ENCODE measurements at regions not wholly inside any gene's neighbourhood (a gene's known extent, or its start where the extent isn't known, plus 50 kb on each side); places are given as distances from the start of the nearest gene placed in this dataset.

- H3K27me3 ChIP-seq (ENCODE audit: control insufficient read depth, insufficient read depth, low read length), result no peaks in the 10 kb centered on the region
- H3K27ac ChIP-seq (ENCODE audit: low read depth, low read length), result no peak overlapping the region
- H3K4me3 ChIP-seq (ENCODE audit: low read length), result no peak overlapping the region
- no peaks in the 10 kb centered on the region for H3K4me1 ChIP-seq (ENCODE audit: control insufficient read depth, insufficient read depth, low read length)
- no peaks in the 10 kb centered on the region for H3K36me3 ChIP-seq (ENCODE audit: control insufficient read depth, insufficient read depth, low read length)
- no peak overlapping the region for H3K9ac ChIP-seq (ENCODE audit: low read length)
These were observed 333.1 kb upstream of the ZNF521 start for GRCh38 chr18:25685088-25685487.

DNA sequence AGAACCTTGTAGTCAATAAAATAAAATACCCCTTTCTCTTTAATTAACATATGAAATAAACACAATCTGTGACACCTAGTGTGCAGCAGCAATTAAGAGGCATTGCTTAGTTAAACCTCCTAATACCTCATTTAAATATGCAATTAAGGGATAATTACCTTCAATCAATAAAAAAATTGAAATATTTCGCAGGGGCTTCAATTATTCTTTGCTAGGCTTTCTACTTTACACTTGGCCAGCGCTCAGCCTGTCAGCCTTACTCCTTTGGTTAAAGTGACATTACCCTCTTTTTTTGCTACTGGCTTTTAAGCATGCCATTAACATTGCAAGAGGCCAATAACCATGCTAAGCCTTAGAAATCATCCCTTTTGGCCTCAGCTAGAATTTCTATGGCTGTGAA is 327.5 kb upstream of the ZNF521 start:
- Histone ChIP-seq H3K9ac (ENCODE audit: low read length) (no peak overlapping the region), H3K36me3 (ENCODE audit: control insufficient read depth, insufficient read depth, low read length) (no peaks in the 10 kb centered on the region), H3K4me3 (ENCODE audit: low read length) (no peak overlapping the region), H3K27ac (ENCODE audit: low read depth, low read length) (no peak overlapping the region), H3K4me1 (ENCODE audit: control insufficient read depth, insufficient read depth, low read length) (no peaks in the 10 kb centered on the region), H3K27me3 (ENCODE audit: control insufficient read depth, insufficient read depth, low read length) (no peaks in the 10 kb centered on the region)

DNA sequence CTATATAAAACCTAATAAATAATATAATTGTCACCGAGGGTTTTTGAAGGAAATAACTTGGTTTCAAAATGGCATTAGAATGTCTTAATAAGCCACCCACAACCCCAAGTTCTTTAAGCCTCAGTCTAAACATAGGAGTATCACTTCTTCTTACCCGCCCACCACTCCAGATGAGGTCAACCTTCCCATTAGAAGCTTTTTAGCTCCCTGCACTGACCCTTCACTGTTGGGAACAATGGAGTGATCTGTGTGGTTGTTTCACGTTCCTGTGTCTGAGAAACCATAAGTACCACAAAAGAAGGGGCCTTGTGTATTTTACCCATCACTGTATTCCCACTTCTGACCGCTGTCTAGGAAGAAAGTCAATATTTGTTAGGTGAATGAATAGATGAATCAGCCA is 326.3 kb upstream of the ZNF521 start:
- no peak overlapping the region for H3K27ac ChIP-seq (ENCODE audit: low read depth, low read length)
- H3K36me3 ChIP-seq (ENCODE audit: control insufficient read depth, insufficient read depth, low read length), result no peaks in the 10 kb centered on the region
- H3K9ac ChIP-seq (ENCODE audit: low read length), result no peak overlapping the region
- H3K4me3 ChIP-seq (ENCODE audit: low read length), result no peak overlapping the region
- H3K4me1 ChIP-seq (ENCODE audit: control insufficient read depth, insufficient read depth, low read length), result no peaks in the 10 kb centered on the region
- H3K27me3 ChIP-seq (ENCODE audit: control insufficient read depth, insufficient read depth, low read length), result no peaks in the 10 kb centered on the region

DNA sequence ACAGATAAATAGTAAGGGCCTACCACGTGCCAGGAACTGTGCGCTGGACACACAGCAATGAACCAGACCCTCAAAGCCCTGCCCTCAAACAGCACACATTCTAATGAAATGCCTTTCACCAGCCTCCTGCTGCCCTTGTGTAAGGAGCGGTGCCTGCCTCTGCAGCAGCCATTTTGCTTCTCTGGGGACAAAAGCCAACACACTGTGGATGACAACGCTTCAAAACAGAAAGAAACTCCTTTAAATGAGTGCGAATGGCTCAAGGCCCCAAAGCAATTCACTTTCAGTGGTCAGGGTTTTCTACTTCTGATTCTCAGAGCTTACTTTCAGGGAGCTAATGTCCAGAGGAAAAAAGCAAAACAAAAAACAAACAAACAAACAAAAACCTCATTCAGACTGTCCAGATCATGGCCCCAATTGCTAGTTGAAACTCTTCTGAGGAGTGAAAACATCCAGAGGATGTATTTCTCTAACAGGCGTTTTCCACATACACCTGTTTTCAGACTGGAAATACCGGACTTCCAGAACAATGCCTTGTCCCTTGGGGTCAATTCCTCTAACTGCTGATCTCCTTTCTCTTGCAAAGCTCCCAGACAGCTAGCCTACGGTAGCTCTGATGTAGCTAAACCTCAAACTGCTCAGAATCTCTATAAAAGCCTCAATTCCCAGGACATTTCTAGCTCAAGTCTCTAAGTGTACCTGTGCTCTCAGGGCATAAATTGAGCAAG is 323.3 kb upstream of the ZNF521 start:
- Histone ChIP-seq H3K4me1 (ENCODE audit: control insufficient read depth, insufficient read depth, low read length) (no peaks in the 10 kb centered on the region), H3K36me3 (ENCODE audit: control insufficient read depth, insufficient read depth, low read length) (no peaks in the 10 kb centered on the region), H3K27me3 (ENCODE audit: control insufficient read depth, insufficient read depth, low read length) (no peaks in the 10 kb centered on the region), H3K27ac (ENCODE audit: low read depth, low read length) (no peak overlapping the region), H3K9ac (ENCODE audit: low read length) (no peak overlapping the region), H3K4me3 (ENCODE audit: low read length) (no peak overlapping the region)

- no peaks in the 10 kb centered on the region for H3K27me3 ChIP-seq (ENCODE audit: control insufficient read depth, insufficient read depth, low read length)
- no peak overlapping the region for H3K4me3 ChIP-seq (ENCODE audit: low read length)
- no peak overlapping the region for H3K27ac ChIP-seq (ENCODE audit: low read depth, low read length)
- H3K9ac ChIP-seq (ENCODE audit: low read length), result no peak overlapping the region
- no peaks in the 10 kb centered on the region for H3K36me3 ChIP-seq (ENCODE audit: control insufficient read depth, insufficient read depth, low read length)
- no peaks in the 10 kb centered on the region for H3K4me1 ChIP-seq (ENCODE audit: control insufficient read depth, insufficient read depth, low read length)
These were observed 322.2 kb upstream of the ZNF521 start for GRCh38 chr18:25674183-25674582.

- Histone ChIP-seq H3K27ac (ENCODE audit: low read depth, low read length) (no peak overlapping the region), H3K9ac (ENCODE audit: low read length) (no peak overlapping the region), H3K4me3 (ENCODE audit: low read length) (no peak overlapping the region), H3K4me1 (ENCODE audit: control insufficient read depth, insufficient read depth, low read length) (no peaks in the 10 kb centered on the region), H3K27me3 (ENCODE audit: control insufficient read depth, insufficient read depth, low read length) (no peaks in the 10 kb centered on the region), H3K36me3 (ENCODE audit: control insufficient read depth, insufficient read depth, low read length) (no peaks in the 10 kb centered on the region)
These were observed 320.5 kb upstream of the ZNF521 start for GRCh38 chr18:25672490-25672889.

DNA sequence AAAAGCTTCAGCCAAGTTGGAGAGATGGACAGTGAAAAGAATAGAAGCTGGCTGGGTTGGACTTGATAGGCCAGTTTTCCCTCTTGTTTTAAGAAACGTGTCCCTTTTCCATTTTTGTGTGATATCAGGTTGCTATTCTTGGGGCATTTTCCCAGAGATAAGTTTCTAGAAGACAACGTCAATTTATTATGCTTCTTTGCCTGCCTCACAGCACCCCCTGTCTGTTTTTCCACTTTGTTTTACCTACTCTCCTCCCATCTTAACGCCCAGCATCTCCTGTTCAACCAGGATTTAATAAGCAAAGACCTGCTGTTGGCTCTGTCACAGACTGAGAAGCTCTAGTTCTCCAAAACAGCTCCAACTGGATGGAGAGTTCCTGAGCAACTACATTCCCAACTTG is 317.8 kb upstream of the ZNF521 start:
- Histone ChIP-seq H3K4me3 (ENCODE audit: low read length) (no peak overlapping the region), H3K9ac (ENCODE audit: low read length) (no peak overlapping the region), H3K36me3 (ENCODE audit: control insufficient read depth, insufficient read depth, low read length) (no peaks in the 10 kb centered on the region), H3K27me3 (ENCODE audit: control insufficient read depth, insufficient read depth, low read length) (no peaks in the 10 kb centered on the region), H3K4me1 (ENCODE audit: control insufficient read depth, insufficient read depth, low read length) (no peaks in the 10 kb centered on the region), H3K27ac (ENCODE audit: low read depth, low read length) (no peak overlapping the region)

- H3K4me1 ChIP-seq (ENCODE audit: control insufficient read depth, insufficient read depth, low read length), result no peaks in the 10 kb centered on the region
- H3K9ac ChIP-seq (ENCODE audit: low read length), result no peak overlapping the region
- no peak overlapping the region for H3K4me3 ChIP-seq (ENCODE audit: low read length)
- no peaks in the 10 kb centered on the region for H3K27me3 ChIP-seq (ENCODE audit: control insufficient read depth, insufficient read depth, low read length)
- no peaks in the 10 kb centered on the region for H3K36me3 ChIP-seq (ENCODE audit: control insufficient read depth, insufficient read depth, low read length)
- no peak overlapping the region for H3K27ac ChIP-seq (ENCODE audit: low read depth, low read length)
These were observed 310.3 kb upstream of the ZNF521 start for GRCh38 chr18:25662272-25662671.

GRCh38 chr18:25661831-25662230 is 309.9 kb upstream of the ZNF521 start:
- H3K4me1 ChIP-seq (ENCODE audit: control insufficient read depth, insufficient read depth, low read length), result no peaks in the 10 kb centered on the region
- H3K27ac ChIP-seq (ENCODE audit: low read depth, low read length), result no peak overlapping the region
- no peaks in the 10 kb centered on the region for H3K36me3 ChIP-seq (ENCODE audit: control insufficient read depth, insufficient read depth, low read length)
- H3K27me3 ChIP-seq (ENCODE audit: control insufficient read depth, insufficient read depth, low read length), result no peaks in the 10 kb centered on the region
- H3K4me3 ChIP-seq (ENCODE audit: low read length), result no peak overlapping the region
- no peak overlapping the region for H3K9ac ChIP-seq (ENCODE audit: low read length)

DNA sequence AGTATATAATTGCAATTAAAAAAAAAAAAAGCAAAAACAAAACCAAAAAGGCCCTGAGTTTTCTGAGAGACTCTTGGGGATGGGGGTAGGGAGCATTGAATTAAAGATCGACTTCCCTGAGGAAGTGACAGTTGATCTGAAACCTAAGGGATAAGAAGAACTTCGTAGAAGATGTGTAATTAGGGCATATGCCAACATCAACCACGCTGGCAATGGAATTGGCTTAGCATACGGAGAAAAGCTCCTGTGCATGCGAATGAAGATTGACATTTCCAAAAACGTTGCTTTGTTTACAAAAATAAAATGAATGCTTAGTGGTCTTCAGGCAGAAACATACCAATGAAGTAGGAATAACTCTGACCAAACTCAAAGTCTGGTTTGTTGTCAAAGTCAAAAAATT is 307.6 kb upstream of the ZNF521 start:
- Histone ChIP-seq H3K9ac (ENCODE audit: low read length) (no peak overlapping the region), H3K4me1 (ENCODE audit: control insufficient read depth, insufficient read depth, low read length) (no peaks in the 10 kb centered on the region), H3K36me3 (ENCODE audit: control insufficient read depth, insufficient read depth, low read length) (no peaks in the 10 kb centered on the region), H3K27me3 (ENCODE audit: control insufficient read depth, insufficient read depth, low read length) (no peaks in the 10 kb centered on the region), H3K4me3 (ENCODE audit: low read length) (no peak overlapping the region), H3K27ac (ENCODE audit: low read depth, low read length) (no peak overlapping the region)

DNA sequence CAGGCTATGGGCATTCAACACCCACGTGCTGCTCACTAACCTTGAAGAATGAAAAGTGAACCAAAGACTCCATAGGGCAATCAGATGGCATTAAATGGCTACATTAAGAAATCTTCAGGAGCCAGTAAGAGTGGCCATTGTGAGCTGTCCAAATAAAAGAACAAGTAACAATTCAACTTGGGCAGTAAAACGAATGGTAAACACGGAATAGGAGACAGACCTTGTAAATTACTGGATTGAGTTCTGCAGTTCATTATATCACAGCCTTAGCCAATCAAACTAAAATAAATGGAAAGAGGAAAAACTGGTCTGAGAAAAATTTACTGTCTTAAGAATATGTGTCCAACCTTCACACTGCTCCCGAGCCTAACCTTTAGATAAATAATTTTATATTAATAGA is 306.5 kb upstream of the ZNF521 start:
- H3K27ac ChIP-seq (ENCODE audit: low read depth, low read length), result no peak overlapping the region
- H3K9ac ChIP-seq (ENCODE audit: low read length), result no peak overlapping the region
- no peaks in the 10 kb centered on the region for H3K4me1 ChIP-seq (ENCODE audit: control insufficient read depth, insufficient read depth, low read length)
- no peak overlapping the region for H3K4me3 ChIP-seq (ENCODE audit: low read length)
- no peaks in the 10 kb centered on the region for H3K36me3 ChIP-seq (ENCODE audit: control insufficient read depth, insufficient read depth, low read length)
- no peaks in the 10 kb centered on the region for H3K27me3 ChIP-seq (ENCODE audit: control insufficient read depth, insufficient read depth, low read length)

GRCh38 chr18:25651553-25651952 is 299.6 kb upstream of the ZNF521 start:
- Histone ChIP-seq H3K4me1 (ENCODE audit: control insufficient read depth, insufficient read depth, low read length) (no peaks in the 10 kb centered on the region), H3K36me3 (ENCODE audit: control insufficient read depth, insufficient read depth, low read length) (no peaks in the 10 kb centered on the region), H3K4me3 (ENCODE audit: low read length) (no peak overlapping the region), H3K9ac (ENCODE audit: low read length) (no peak overlapping the region), H3K27me3 (ENCODE audit: control insufficient read depth, insufficient read depth, low read length) (no peaks in the 10 kb centered on the region), H3K27ac (ENCODE audit: low read depth, low read length) (no peak overlapping the region)

DNA sequence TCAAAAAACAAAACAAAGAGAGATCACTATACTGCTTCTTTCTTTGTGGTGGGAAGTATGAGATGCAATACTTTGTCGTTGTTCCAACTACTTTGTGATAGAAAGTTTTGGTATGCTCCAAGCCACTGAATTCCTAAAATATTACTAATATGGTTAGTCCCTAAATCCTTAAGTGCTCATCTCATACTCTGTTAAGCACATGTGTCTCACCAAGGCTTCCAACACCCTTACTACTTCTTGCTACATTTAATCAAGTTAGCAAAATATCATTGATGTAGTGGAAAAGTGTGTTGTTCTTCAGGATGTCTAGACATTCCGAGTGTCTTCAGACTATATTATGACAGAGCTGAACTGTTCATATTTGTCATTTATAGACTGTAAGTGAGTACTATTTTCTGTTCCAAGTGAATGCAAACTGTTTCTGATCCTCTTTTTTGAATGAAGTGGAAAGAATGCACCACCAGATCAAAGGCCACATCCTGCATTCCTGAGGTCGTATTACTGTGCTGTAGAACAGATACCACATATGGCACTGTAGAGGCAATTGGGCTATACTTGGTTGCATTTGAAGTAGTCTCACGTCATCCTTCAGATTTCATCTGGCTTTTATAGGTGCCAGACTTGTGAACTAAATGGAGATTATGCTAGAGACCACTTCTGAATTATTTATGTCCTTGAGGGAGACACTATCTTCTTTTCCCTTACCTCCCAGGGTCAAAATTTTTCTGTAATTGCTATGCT is 298.4 kb upstream of the ZNF521 start:
- Histone ChIP-seq H3K27ac (ENCODE audit: low read depth, low read length) (no peak overlapping the region), H3K9ac (ENCODE audit: low read length) (no peak overlapping the region), H3K36me3 (ENCODE audit: control insufficient read depth, insufficient read depth, low read length) (no peaks in the 10 kb centered on the region), H3K27me3 (ENCODE audit: control insufficient read depth, insufficient read depth, low read length) (no peaks in the 10 kb centered on the region), H3K4me3 (ENCODE audit: low read length) (no peak overlapping the region), H3K4me1 (ENCODE audit: control insufficient read depth, insufficient read depth, low read length) (no peaks in the 10 kb centered on the region)
